Lower leg skin (tissue), 3 donors: ENCODE measurements at regions not wholly inside any gene's neighbourhood (a gene's known extent, or its start where the extent isn't known, plus 50 kb on each side); places are given as distances from the start of the nearest gene placed in this dataset.

Source experiments
- CTCF ChIP-seq, 3 donors: fragments of 450-650 bp; IDR thresholded peaks; one replicate each; pipeline ENCODE4 v1.5.1; 2016; ENCODE audit warnings: antibody characterized with exemption in 3 of 3, mild to moderate bottlenecking in 3 of 3, moderate library complexity in 2 of 3
- POLR2A ChIP-seq, 2 donors: fragments of 450-650 bp; IDR thresholded peaks; one replicate each; pipeline ENCODE4 v1.6.1; 2016 to 2017; ENCODE audit warnings: antibody characterized with exemption in 2 of 2, mild to moderate bottlenecking in 1 of 2, moderate library complexity in 1 of 2

- no peak for TF ChIP-seq CTCF (IDR thresholded peaks at IDR 0.05)
- no peak for TF ChIP-seq POLR2A (IDR thresholded peaks at IDR 0.05)
Measured at GRCh38 chr7:16091701-16092310, 329.5 kb downstream of the CRPPA start.
